GM18951 (cell line): ENCODE measurements at regions not wholly inside any gene's neighbourhood (a gene's known extent, or its start where the extent isn't known, plus 50 kb on each side); places are given as distances from the start of the nearest gene placed in this dataset.

Source experiments
- POLR2A ChIP-seq: IDR thresholded peaks from 4 replicates; pipeline ENCODE4 v1.6.1; 2011; ENCODE audit warnings: mild to moderate bottlenecking; ENCODE audit not compliant: insufficient read length, insufficient read depth; ENCODE audit errors: extremely low read depth
- in situ Hi-C: fragments of 300-500 bp; cut with MboI; formaldehyde crosslinking; loops from one replicate; pipeline ENCODE4 v1.12.0; 2022; ENCODE audit warnings: low sequenced_read_pairs, mixed read lengths, inconsistent platforms; ENCODE audit not compliant: unreplicated experiment

DNA sequence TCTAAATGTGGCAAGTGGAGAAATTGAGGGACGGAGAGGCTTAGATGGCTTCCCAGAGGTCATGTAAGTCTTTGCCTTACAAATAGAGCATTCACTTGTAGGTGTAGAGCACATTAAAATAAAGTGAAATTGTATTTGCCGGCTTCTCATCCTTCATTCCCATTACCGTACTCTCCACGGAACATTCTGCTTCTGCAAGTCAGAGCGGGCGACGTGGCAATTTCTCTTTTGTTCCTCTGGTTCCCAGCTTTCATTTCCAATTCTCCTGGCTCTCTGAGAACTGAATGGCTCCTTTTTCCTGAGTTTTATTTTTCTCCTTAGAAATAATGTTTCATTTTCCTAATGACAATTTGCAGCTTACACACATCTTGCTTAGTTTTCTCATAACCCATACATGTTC, 51.3 kb upstream of the PFKP start:
- TF ChIP-seq POLR2A = no peak

GRCh38 chr10:3014968-3015367, 52.4 kb upstream of the PFKP start:
- in situ Hi-C loops = no loop called here
- no peak for TF ChIP-seq POLR2A

More for the DNA sequence above, 51.3 kb upstream of the PFKP start:
- in situ Hi-C loops = no loop called here

DNA sequence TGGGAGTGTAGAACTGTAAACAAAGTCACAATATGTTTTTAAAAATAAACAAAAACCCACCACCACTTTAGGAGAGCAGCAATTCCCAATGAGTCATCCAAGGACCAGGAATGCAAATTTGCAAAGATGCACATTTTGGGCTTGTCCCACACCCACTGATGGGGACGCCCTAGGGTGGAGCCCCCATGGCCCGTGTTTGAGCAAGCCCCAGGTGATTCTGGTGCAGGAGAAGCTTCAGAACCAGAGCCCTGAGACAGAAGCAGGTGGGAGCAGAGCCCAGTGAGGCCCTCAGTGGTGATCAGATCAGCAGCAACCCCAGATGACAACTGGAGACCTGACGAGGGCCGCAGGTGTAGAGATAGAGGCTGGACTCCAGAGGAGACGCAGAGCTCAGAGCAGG, 55.1 kb upstream of the PFKP start:
- in situ Hi-C loops = no loop called here
- no peak for TF ChIP-seq POLR2A

DNA sequence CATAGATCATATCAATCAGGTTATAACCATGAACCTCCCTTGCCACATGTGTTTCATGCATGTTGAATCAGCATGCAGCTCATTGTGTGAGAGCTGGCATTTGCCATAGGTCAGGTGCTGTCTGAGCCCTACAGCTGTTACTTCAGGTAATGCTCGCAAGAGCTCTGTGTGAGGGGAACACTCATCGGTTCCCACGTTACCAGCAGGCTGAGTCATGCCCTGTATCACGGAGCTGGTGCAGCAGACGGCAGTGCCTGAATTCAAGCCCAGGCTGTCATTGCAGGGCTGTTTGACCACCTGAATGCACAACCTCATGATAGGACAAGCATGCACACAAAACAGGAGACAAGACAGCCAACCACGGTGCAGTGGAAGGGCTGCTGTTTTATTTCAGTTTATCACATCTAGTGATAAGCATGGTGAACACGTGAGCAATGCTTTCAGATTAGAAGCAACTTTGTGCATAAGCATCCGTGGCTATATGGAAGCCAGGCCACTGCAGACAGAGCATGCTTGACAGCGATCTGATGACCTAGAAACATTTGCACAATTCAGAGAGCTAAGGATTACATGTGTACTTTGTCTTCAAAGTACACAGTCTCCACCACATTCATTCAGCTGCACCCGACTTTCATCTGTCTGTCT, 56.4 kb upstream of the PFKP start:
- TF ChIP-seq POLR2A = no peak
- in situ Hi-C loops = no loop called here

GRCh38 chr10:3010334-3010733, 57.0 kb upstream of the PFKP start:
- in situ Hi-C loops = no loop called here
- TF ChIP-seq POLR2A = no peak

DNA sequence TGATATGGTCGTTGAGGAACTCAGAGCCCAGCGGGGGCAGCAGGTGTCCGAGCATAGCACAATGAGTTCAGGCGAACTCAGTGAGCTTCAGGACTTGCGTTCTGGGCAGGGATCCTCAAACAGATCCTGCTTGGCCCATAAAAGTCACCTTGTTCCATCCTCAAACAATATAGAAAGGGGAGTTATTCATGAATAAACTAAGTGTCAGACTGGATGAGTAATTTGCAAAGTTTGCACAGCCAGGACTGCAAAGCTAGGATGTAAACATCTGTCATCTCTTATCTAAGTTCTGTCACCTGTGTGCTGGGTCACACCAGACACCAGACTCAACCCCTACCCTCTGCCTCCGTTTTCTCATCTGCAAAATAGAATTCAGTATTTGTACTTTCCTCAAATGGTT, 58.0 kb upstream of the PFKP start:
- in situ Hi-C loops = no loop called here
- TF ChIP-seq POLR2A = no peak

DNA sequence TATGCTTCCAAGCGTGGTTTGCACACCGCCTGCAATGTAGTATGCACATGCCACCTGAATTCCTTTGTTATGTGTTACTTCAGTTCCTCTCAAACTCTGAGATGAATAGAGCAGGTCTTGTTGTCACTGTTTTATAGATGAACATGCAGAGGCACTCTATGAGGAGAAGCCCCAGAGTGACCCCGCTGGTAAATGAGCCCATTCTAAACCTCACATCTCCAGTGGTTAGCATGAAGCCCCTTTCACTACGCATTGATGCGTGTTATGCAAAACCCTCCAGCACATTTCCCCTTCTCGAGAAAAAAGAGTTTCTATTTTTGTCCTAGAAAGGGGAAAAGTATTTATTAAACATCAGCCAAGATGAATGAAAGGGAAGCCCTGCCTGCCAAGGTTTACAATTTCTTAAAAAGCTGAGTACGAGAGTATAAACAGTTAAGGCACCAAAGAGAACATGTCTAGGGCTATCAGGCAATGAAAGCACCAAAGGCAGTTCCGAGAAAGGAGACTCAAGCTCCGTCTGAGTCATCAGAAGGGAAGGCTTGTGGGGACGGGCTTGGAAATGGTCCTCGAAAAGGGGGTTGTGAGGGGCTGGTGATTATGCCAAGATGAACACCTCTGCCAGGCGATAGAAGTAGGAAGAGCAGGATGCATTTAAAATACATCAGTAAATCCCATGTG, 58.7 kb upstream of the PFKP start:
- in situ Hi-C loops = no loop called here
- no peak for TF ChIP-seq POLR2A

- no peak for TF ChIP-seq POLR2A
- in situ Hi-C loops = no loop called here
Observed at GRCh38 chr10:3006607-3007006, 60.7 kb upstream of the PFKP start.

DNA sequence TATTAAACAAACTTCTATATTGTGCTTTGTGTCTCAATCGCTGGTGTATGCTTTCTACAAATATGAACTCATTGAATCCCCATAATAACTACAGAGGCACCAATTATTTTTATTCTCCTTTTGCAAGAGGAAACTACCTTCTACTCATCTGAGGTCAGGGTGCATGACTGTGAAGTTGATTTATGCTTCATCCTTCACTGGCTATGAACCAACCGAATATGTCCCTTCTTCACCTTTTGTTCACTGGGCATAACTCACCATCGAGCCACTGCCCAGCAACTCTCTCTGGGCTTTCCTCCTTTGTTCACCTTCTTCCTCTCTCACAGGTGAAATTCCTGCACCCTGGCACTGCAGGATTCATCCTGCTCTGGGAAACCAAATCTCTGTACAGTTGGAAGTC, 61.3 kb upstream of the PFKP start:
- in situ Hi-C loops = no loop called here
- no peak for TF ChIP-seq POLR2A

DNA sequence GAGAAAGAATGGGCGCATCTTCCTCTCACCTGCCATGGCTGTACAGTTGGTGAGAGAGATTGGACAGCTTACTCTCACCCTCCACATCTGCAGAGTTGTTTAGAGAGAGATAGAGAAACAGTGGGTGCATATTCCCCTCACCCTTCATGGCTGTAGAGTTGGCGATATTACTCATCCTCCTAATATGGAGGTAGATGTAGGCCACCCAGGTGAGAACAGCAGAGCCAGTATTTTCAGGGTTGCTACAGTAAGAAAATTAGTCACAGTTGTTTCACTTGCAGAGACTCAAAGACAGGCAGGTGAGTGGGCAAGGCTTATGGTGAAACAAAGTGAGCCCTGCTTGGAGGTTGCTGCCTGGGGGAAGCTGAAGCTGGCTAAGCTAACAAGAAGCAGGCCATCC, 65.0 kb upstream of the PFKP start:
- TF ChIP-seq POLR2A = no peak
- in situ Hi-C loops = no loop called here

- in situ Hi-C loops = no loop called here
- no peak for TF ChIP-seq POLR2A
Observed at GRCh38 chr10:3000048-3000447, 67.3 kb upstream of the PFKP start.

- in situ Hi-C loops = no loop called here
Observed at GRCh38 chr10:2994221-2994961, 73.0 kb upstream of the PFKP start.

DNA sequence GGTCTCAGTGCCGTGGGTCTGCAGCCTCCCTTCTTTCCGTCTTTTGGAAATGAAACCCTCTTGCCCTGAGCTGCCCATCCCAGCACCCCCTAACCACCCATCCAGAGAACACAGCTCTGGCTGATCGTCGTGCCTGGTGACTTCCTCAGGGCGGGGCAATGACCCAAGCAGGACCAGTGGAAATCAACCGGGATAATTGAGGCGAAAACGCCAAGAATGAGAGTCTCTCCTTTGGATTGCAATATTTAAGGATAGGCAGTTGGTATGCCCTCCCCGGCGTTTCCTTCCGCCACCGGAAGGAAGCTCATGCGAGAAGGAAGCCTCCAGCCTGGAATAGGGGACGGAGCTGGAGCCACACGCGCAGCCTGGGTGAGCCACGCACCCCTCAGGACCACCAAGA, 73.7 kb upstream of the PFKP start:
- TF ChIP-seq POLR2A = no peak
- in situ Hi-C loops = no loop called here

More at GRCh38 chr10:2994221-2994961, 73.0 kb upstream of the PFKP start:
- no peak for TF ChIP-seq POLR2A
